MM.1S (cell line): ENCODE measurements at regions not wholly inside any gene's neighbourhood (a gene's known extent, or its start where the extent isn't known, plus 50 kb on each side); places are given as distances from the start of the nearest gene placed in this dataset.

ENCODE experiments used
- DNase-seq: peaks from one replicate; pipeline ENCODE4 v3.0.0-alpha.2; 2015
- H2AFZ ChIP-seq: fragments of 300-600 bp; sonication (generic); 2 replicates; pipeline ENCODE4 v1.6.0; 2016; ENCODE audit warnings: antibody characterized with exemption, low read length
- H3F3A ChIP-seq: fragments of 300-600 bp; sonication (generic); 2 replicates; pipeline ENCODE4 v1.6.1; 2016; ENCODE audit warnings: mild to moderate bottlenecking, antibody characterized with exemption, low read length, moderate library complexity, mixed read lengths; ENCODE audit not compliant: insufficient read depth
- H3K27ac ChIP-seq: fragments of 300-600 bp; sonication (generic); 2 replicates; pipeline ENCODE4 v1.5.1; 2016; ENCODE audit warnings: mild to moderate bottlenecking, low read length
- H3K27me3 ChIP-seq: fragments of 300-600 bp; sonication (generic); replicated peaks from 2 replicates; pipeline ENCODE4 v1.6.0; 2016; ENCODE audit warnings: low read length; ENCODE audit not compliant: insufficient read depth
- H3K36me3 ChIP-seq: fragments of 300-600 bp; sonication (generic); replicated peaks from 2 replicates; pipeline ENCODE4 v1.6.1; 2016; ENCODE audit warnings: mild to moderate bottlenecking, low read length, mixed read lengths; ENCODE audit not compliant: insufficient read depth
- H3K4me1 ChIP-seq: fragments of 300-600 bp; sonication (generic); 2 replicates; pipeline ENCODE4 v1.6.1; 2016; ENCODE audit warnings: low read length, mixed read lengths
- H3K4me2 ChIP-seq: fragments of 300-600 bp; sonication (generic); 2 replicates; pipeline ENCODE4 v1.6.0; 2016; ENCODE audit warnings: low read depth, low read length
- H3K4me3 ChIP-seq: fragments of 300-600 bp; sonication (generic); 2 replicates; pipeline ENCODE4 v1.5.1; 2016; ENCODE audit warnings: low read length, mixed read lengths
- H3K79me2 ChIP-seq: fragments of 300-600 bp; sonication (generic); 2 replicates; pipeline ENCODE4 v1.6.1; 2016; ENCODE audit warnings: mixed run types, low read length, mixed read lengths
- H3K9ac ChIP-seq: fragments of 300-600 bp; sonication (generic); 2 replicates; pipeline ENCODE4 v1.6.1; 2016; ENCODE audit warnings: low read length, mixed read lengths
- H3K9me2 ChIP-seq: fragments of 300-600 bp; sonication (generic); replicated peaks from 2 replicates; pipeline ENCODE4 v1.6.1; 2016; ENCODE audit warnings: mild to moderate bottlenecking, low read length, mixed read lengths; ENCODE audit not compliant: insufficient read depth
- H3K9me3 ChIP-seq: fragments of 300-600 bp; sonication (generic); replicated peaks from 2 replicates; pipeline ENCODE4 v1.6.1; 2016; ENCODE audit warnings: mild to moderate bottlenecking, low read length, mixed read lengths; ENCODE audit not compliant: insufficient read depth
- H4K20me1 ChIP-seq: fragments of 300-600 bp; sonication (generic); 2 replicates; pipeline ENCODE4 v1.6.1; 2016; ENCODE audit warnings: mild to moderate bottlenecking, low read length, moderate library complexity, mixed read lengths; ENCODE audit not compliant: insufficient read depth
- EZH2 ChIP-seq: fragments of 300-600 bp; sonication (generic); optimal IDR thresholded peaks from 2 replicates; pipeline ENCODE3; 2017; ENCODE audit warnings: low read depth, mild to moderate bottlenecking, antibody characterized with exemption, low read length, mixed read lengths
- EZH2phosphoT487 ChIP-seq: fragments of 300-600 bp; sonication (generic); IDR thresholded peaks from 2 replicates; pipeline ENCODE4 v1.6.1; 2018; ENCODE audit warnings: antibody characterized with exemption, low read length
- TF ChIP-seq, protein P1 (sequence below): fragments of 300-600 bp; sonication (generic); IDR thresholded peaks from 2 replicates; pipeline ENCODE4 v1.5.1; 2016; ENCODE audit warnings: antibody characterized with exemption, low read length, mixed read lengths

DNA sequence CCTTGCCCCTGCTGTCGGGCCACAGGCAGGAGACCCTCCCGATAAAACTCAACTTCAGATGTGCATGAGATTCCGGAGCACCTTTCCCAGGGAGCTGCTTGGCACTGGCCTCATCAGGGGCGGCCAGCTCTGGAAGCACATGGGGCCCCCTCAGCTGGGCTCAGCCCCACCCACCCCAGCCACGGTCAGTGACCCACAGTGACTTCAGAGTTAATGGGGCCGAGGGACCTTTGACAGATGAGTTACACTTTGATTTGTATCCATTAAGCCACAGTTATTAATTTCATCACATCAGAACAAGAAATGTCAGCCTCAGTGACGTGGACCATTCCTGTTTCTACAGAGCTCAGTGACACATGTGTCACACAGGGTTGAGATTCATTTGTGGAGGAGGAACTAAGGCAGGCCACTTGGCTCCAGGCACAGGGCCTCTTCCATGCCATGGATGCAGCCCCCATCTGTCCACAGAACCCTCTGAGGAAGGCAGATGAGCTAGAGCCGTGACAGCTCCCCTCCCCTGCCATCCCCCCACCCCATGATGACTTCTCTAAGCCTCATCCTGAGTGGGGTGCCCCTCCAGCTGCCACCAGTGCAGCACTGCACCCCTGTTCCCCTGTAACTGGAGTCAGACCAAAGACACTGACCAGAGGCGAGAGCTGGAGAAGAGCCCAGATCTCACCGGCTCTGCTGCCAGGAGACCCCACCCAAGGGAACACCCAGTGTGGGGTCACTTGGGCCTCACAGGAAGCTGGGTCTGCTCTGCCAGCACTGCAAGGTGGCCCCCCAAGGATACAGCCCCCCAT is 69.4 kb upstream of the ADAMTS2 start:
- no peak for DNase-seq
- no peaks in the 10 kb centered on the region; the same call in 1 of the 2 replicates for H3K9me3 ChIP-seq

GRCh38 chr5:179413711-179414458 is 68.6 kb upstream of the ADAMTS2 start:
- no peak overlapping the region for H2AFZ ChIP-seq
- no peak overlapping the region for H3K27ac ChIP-seq
- no peak overlapping the region for H3K9ac ChIP-seq
- no peaks in the 10 kb centered on the region; the same call in 1 of the 2 replicates for H3K9me3 ChIP-seq
- H3K9me2 ChIP-seq = no peaks in the 10 kb centered on the region
- no peaks in the 10 kb centered on the region for H3K79me2 ChIP-seq
- TF ChIP-seq EZH2phosphoT487 (no peak), EZH2 (no peak)
- TF ChIP-seq, protein P1, sequence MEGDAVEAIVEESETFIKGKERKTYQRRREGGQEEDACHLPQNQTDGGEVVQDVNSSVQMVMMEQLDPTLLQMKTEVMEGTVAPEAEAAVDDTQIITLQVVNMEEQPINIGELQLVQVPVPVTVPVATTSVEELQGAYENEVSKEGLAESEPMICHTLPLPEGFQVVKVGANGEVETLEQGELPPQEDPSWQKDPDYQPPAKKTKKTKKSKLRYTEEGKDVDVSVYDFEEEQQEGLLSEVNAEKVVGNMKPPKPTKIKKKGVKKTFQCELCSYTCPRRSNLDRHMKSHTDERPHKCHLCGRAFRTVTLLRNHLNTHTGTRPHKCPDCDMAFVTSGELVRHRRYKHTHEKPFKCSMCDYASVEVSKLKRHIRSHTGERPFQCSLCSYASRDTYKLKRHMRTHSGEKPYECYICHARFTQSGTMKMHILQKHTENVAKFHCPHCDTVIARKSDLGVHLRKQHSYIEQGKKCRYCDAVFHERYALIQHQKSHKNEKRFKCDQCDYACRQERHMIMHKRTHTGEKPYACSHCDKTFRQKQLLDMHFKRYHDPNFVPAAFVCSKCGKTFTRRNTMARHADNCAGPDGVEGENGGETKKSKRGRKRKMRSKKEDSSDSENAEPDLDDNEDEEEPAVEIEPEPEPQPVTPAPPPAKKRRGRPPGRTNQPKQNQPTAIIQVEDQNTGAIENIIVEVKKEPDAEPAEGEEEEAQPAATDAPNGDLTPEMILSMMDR = no peak
- no peak for DNase-seq
- H3K4me2 ChIP-seq = no peak overlapping the region
- no peak overlapping the region for H3K4me3 ChIP-seq
- no peaks in the 10 kb centered on the region for H3F3A ChIP-seq
- H4K20me1 ChIP-seq = no peaks in the 10 kb centered on the region
- H3K36me3 ChIP-seq = no peaks in the 10 kb centered on the region
- H3K27me3 ChIP-seq = peaks cover 2% of the 10 kb centered on the region; the same call in 1 of the 2 replicates
- H3K4me1 ChIP-seq = no peaks in the 10 kb centered on the region

More for the DNA sequence above, 69.4 kb upstream of the ADAMTS2 start:
- Histone ChIP-seq H3K4me2 (no peak overlapping the region), H3K36me3 (no peaks in the 10 kb centered on the region), H3F3A (no peaks in the 10 kb centered on the region), H3K4me1 (no peaks in the 10 kb centered on the region), H3K79me2 (no peaks in the 10 kb centered on the region), H3K27ac (no peak overlapping the region), H3K4me3 (no peak overlapping the region), H3K27me3 (peaks cover 4% of the 10 kb centered on the region), H3K9me2 (no peaks in the 10 kb centered on the region), H2AFZ (no peak overlapping the region), H3K9ac (no peak overlapping the region), H4K20me1 (no peaks in the 10 kb centered on the region)
- no peak for TF ChIP-seq EZH2phosphoT487
- TF ChIP-seq, protein P1 = no peak
- no peak for TF ChIP-seq EZH2

DNA sequence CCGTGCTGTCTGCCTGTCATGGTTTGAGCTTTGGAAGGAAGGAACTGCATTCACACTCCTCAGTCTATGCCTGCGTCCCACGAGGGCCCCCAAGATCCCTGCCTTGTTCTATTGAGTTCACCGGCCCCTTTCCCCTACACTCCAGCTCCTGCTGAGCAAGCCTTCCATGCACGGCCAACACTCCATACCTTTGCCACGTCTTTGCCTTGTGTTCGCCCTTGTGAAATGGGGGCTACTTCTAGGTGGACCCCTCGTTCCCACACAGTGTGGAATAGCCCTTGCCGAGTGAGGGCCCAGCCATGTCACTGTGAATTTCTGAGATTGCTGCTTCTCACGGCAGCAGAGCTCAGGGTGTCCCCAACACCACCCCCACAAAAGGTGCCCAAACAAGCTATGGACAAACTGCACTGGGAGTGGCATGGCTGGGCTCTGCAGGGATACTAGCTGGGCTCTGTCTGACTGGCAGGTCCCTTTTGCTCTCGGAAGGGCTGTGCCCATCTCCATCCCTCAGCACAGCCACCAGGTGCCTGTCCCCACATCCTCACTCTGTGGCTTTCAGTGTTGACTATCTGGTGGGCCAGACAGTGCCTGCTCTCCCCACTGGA is 67.9 kb upstream of the ADAMTS2 start:
- no peaks in the 10 kb centered on the region for H3K9me2 ChIP-seq
- TF ChIP-seq EZH2phosphoT487 (no peak), EZH2 (no peak)
- TF ChIP-seq, protein P1 = no peak
- H3F3A ChIP-seq = no peaks in the 10 kb centered on the region
- no peak overlapping the region for H2AFZ ChIP-seq
- H3K4me3 ChIP-seq = no peak overlapping the region
- H3K9me3 ChIP-seq = no peaks in the 10 kb centered on the region
- no peaks in the 10 kb centered on the region for H3K79me2 ChIP-seq
- no peak overlapping the region for H3K9ac ChIP-seq
- no peak overlapping the region for H3K4me2 ChIP-seq
- no peak for DNase-seq
- no peaks in the 10 kb centered on the region for H4K20me1 ChIP-seq
- H3K36me3 ChIP-seq = no peaks in the 10 kb centered on the region
- H3K27me3 ChIP-seq = peaks cover 9% of the 10 kb centered on the region
- no peaks in the 10 kb centered on the region for H3K4me1 ChIP-seq
- no peak overlapping the region for H3K27ac ChIP-seq
